ENCODE measurements at regions not wholly inside any gene's neighbourhood (a gene's known extent, or its start where the extent isn't known, plus 50 kb on each side); places are given as distances from the start of the nearest gene placed in this dataset.

GRCh38 chr1:30402031-30402430 is 321.4 kb downstream of the MATN1 start:
- Mint-ChIP-seq H3K4me1 (ENCODE audit: low read depth) (no peaks in the 10 kb centered on the region), H3K27me3 (ENCODE audit: low read depth) (no peaks in the 10 kb centered on the region), H3K9me3 (no peaks in the 10 kb centered on the region), H3K27ac (no peak overlapping the region), H3K4me3 (no peak overlapping the region), H3K36me3 (ENCODE audit: low read depth) (no peaks in the 10 kb centered on the region)
- no peak for DNase-seq (ENCODE audit: low spot score)

GRCh38 chr1:30400507-30400906 is 322.9 kb downstream of the MATN1 start:
- no peaks in the 10 kb centered on the region for H3K9me3 Mint-ChIP-seq
- H3K27ac Mint-ChIP-seq, result no peak overlapping the region
- H3K36me3 Mint-ChIP-seq (ENCODE audit: low read depth), result no peaks in the 10 kb centered on the region
- H3K4me1 Mint-ChIP-seq (ENCODE audit: low read depth), result no peaks in the 10 kb centered on the region
- no peaks in the 10 kb centered on the region for H3K27me3 Mint-ChIP-seq (ENCODE audit: low read depth)
- H3K4me3 Mint-ChIP-seq, result no peak overlapping the region
- no peak for DNase-seq (ENCODE audit: low spot score)

- Mint-ChIP-seq H3K9me3 (no peaks in the 10 kb centered on the region), H3K27ac (no peak overlapping the region), H3K4me1 (ENCODE audit: low read depth) (no peaks in the 10 kb centered on the region), H3K4me3 (no peak overlapping the region), H3K27me3 (ENCODE audit: low read depth) (peaks cover 3% of the 10 kb centered on the region), H3K36me3 (ENCODE audit: low read depth) (no peaks in the 10 kb centered on the region)
- DNase-seq (ENCODE audit: low spot score), result no peak
Measured at GRCh38 chr1:30399026-30399425, 324.4 kb downstream of the MATN1 start.

- no peaks in the 10 kb centered on the region for H3K36me3 Mint-ChIP-seq (ENCODE audit: low read depth)
- no peak overlapping the region for H3K4me3 Mint-ChIP-seq
- H3K4me1 Mint-ChIP-seq (ENCODE audit: low read depth), result no peaks in the 10 kb centered on the region
- H3K27me3 Mint-ChIP-seq (ENCODE audit: low read depth), result peaks cover 9% of the 10 kb centered on the region
- H3K27ac Mint-ChIP-seq, result no peak overlapping the region
- no peaks in the 10 kb centered on the region for H3K9me3 Mint-ChIP-seq
- DNase-seq (ENCODE audit: low spot score), result no peak
Measured at GRCh38 chr1:30397576-30397975, 325.8 kb downstream of the MATN1 start.

GRCh38 chr1:30395631-30396030 is 327.8 kb downstream of the MATN1 start:
- no peaks in the 10 kb centered on the region for H3K4me1 Mint-ChIP-seq (ENCODE audit: low read depth)
- no peaks in the 10 kb centered on the region for H3K9me3 Mint-ChIP-seq
- DNase-seq (ENCODE audit: low spot score), result no peak
- peaks cover 12% of the 10 kb centered on the region for H3K27me3 Mint-ChIP-seq (ENCODE audit: low read depth)
- H3K4me3 Mint-ChIP-seq, result no peak overlapping the region
- H3K27ac Mint-ChIP-seq, result no peak overlapping the region
- H3K36me3 Mint-ChIP-seq (ENCODE audit: low read depth), result no peaks in the 10 kb centered on the region

- Mint-ChIP-seq H3K9me3 (no peaks in the 10 kb centered on the region), H3K27me3 (ENCODE audit: low read depth) (peaks cover 8% of the 10 kb centered on the region), H3K27ac (no peak overlapping the region), H3K4me1 (ENCODE audit: low read depth) (no peaks in the 10 kb centered on the region), H3K36me3 (ENCODE audit: low read depth) (no peaks in the 10 kb centered on the region), H3K4me3 (no peak overlapping the region)
- no peak for DNase-seq (ENCODE audit: low spot score)
Measured at GRCh38 chr1:30388386-30388785, 335.0 kb downstream of the MATN1 start.

GRCh38 chr1:30386156-30386926 is 337.0 kb downstream of the MATN1 start:
- Mint-ChIP-seq H3K4me3 (no peak overlapping the region), H3K27me3 (ENCODE audit: low read depth) (peaks cover 2% of the 10 kb centered on the region), H3K36me3 (ENCODE audit: low read depth) (no peaks in the 10 kb centered on the region), H3K27ac (no peak overlapping the region), H3K9me3 (no peaks in the 10 kb centered on the region), H3K4me1 (ENCODE audit: low read depth) (no peaks in the 10 kb centered on the region)
- no peak for DNase-seq (ENCODE audit: low spot score)

- DNase-seq (ENCODE audit: low spot score), result no peak
- no peak overlapping the region for H3K4me3 Mint-ChIP-seq
- no peaks in the 10 kb centered on the region for H3K36me3 Mint-ChIP-seq (ENCODE audit: low read depth)
- H3K27ac Mint-ChIP-seq, result no peak overlapping the region
- H3K4me1 Mint-ChIP-seq (ENCODE audit: low read depth), result peaks cover 1% of the 10 kb centered on the region
- H3K9me3 Mint-ChIP-seq, result no peaks in the 10 kb centered on the region
- no peaks in the 10 kb centered on the region for H3K27me3 Mint-ChIP-seq (ENCODE audit: low read depth)
Measured at GRCh38 chr1:30385246-30385995, 338.0 kb downstream of the MATN1 start.

- no peak overlapping the region for H3K27ac Mint-ChIP-seq
- no peak overlapping the region for H3K4me3 Mint-ChIP-seq
- H3K27me3 Mint-ChIP-seq (ENCODE audit: low read depth), result no peaks in the 10 kb centered on the region
- H3K4me1 Mint-ChIP-seq (ENCODE audit: low read depth), result peaks cover 1% of the 10 kb centered on the region
- DNase-seq (ENCODE audit: low spot score), result no peak
- H3K9me3 Mint-ChIP-seq, result no peaks in the 10 kb centered on the region
- no peaks in the 10 kb centered on the region for H3K36me3 Mint-ChIP-seq (ENCODE audit: low read depth)
Measured at GRCh38 chr1:30384286-30385245, 338.8 kb downstream of the MATN1 start.

- Mint-ChIP-seq H3K4me3 (no peak overlapping the region), H3K27me3 (ENCODE audit: low read depth) (no peaks in the 10 kb centered on the region)
- DNase-seq (ENCODE audit: low spot score), result no peak
Measured at GRCh38 chr1:30383221-30383711, 340.1 kb downstream of the MATN1 start.

GRCh38 chr1:30382496-30382895 is 340.9 kb downstream of the MATN1 start:
- H3K27me3 Mint-ChIP-seq (ENCODE audit: low read depth), result no peaks in the 10 kb centered on the region
- no peaks in the 10 kb centered on the region for H3K9me3 Mint-ChIP-seq
- no peak overlapping the region for H3K27ac Mint-ChIP-seq
- no peaks in the 10 kb centered on the region for H3K36me3 Mint-ChIP-seq (ENCODE audit: low read depth)
- DNase-seq (ENCODE audit: low spot score), result no peak
- no peak overlapping the region for H3K4me3 Mint-ChIP-seq
- peaks cover 1% of the 10 kb centered on the region for H3K4me1 Mint-ChIP-seq (ENCODE audit: low read depth)

More at GRCh38 chr1:30383221-30383711, 340.1 kb downstream of the MATN1 start:
- no peaks in the 10 kb centered on the region for H3K36me3 Mint-ChIP-seq (ENCODE audit: low read depth)
- no peaks in the 10 kb centered on the region for H3K9me3 Mint-ChIP-seq
- no peak overlapping the region for H3K27ac Mint-ChIP-seq
- peaks cover 1% of the 10 kb centered on the region for H3K4me1 Mint-ChIP-seq (ENCODE audit: low read depth)

GRCh38 chr1:30381671-30382365 is 341.6 kb downstream of the MATN1 start:
- H3K9me3 Mint-ChIP-seq, result no peaks in the 10 kb centered on the region
- no peak for DNase-seq (ENCODE audit: low spot score)
- H3K27ac Mint-ChIP-seq, result no peak overlapping the region
- H3K36me3 Mint-ChIP-seq (ENCODE audit: low read depth), result no peaks in the 10 kb centered on the region
- no peak overlapping the region for H3K4me3 Mint-ChIP-seq
- peaks cover 1% of the 10 kb centered on the region for H3K4me1 Mint-ChIP-seq (ENCODE audit: low read depth)
- H3K27me3 Mint-ChIP-seq (ENCODE audit: low read depth), result no peaks in the 10 kb centered on the region

GRCh38 chr1:30381266-30381665 is 342.1 kb downstream of the MATN1 start:
- Mint-ChIP-seq H3K27me3 (ENCODE audit: low read depth) (no peaks in the 10 kb centered on the region), H3K9me3 (no peaks in the 10 kb centered on the region), H3K4me1 (ENCODE audit: low read depth) (peaks cover 1% of the 10 kb centered on the region), H3K4me3 (no peak overlapping the region), H3K36me3 (ENCODE audit: low read depth) (no peaks in the 10 kb centered on the region), H3K27ac (no peak overlapping the region)
- DNase-seq (ENCODE audit: low spot score), result no peak
